GM18861 (cell line): ENCODE measurements at regions not wholly inside any gene's neighbourhood (a gene's known extent, or its start where the extent isn't known, plus 50 kb on each side); places are given as distances from the start of the nearest gene placed in this dataset.
A peak's percentile ranks its signal among the peaks of the same experiment; 100 is the strongest.
"Not testable (repeated sequence)": the region's sequence is repeated elsewhere in the genome, so short reads cannot be mapped to it uniquely, and the experiment has no call there.

ENCODE experiments used
- ATAC-seq: cut with Tn5 transposase; IDR thresholded peaks from one replicate; pipeline ENCODE4 v1.9.1; 2021; ENCODE audit not compliant: unreplicated experiment

DNA sequence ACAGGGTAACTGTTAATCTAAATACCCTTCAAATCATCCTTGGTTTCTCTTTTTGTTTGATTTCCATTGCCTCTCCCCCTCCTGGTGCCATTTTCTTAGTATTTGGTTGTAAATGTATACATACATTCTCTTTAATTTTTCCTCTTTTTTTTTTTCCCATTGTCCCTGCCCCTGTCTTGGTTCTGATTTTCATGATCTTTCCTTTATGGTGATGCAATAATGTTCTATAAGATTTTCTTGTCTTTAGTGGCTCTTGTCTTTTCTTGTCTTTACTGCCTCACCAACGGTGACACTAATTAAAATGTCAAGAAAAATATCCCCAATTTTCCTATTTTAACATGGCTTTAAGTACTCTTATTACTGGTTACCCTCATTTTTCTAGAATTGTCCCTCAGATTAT lies 135.9 kb upstream of the POT1 start:
- no peak for ATAC-seq

GRCh38 chr7:125065001-125065400 lies 135.4 kb upstream of the POT1 start:
- no peak for ATAC-seq

GRCh38 chr7:125061776-125062397 lies 132.3 kb upstream of the POT1 start:
- ATAC-seq, result peak; percentile 71

DNA sequence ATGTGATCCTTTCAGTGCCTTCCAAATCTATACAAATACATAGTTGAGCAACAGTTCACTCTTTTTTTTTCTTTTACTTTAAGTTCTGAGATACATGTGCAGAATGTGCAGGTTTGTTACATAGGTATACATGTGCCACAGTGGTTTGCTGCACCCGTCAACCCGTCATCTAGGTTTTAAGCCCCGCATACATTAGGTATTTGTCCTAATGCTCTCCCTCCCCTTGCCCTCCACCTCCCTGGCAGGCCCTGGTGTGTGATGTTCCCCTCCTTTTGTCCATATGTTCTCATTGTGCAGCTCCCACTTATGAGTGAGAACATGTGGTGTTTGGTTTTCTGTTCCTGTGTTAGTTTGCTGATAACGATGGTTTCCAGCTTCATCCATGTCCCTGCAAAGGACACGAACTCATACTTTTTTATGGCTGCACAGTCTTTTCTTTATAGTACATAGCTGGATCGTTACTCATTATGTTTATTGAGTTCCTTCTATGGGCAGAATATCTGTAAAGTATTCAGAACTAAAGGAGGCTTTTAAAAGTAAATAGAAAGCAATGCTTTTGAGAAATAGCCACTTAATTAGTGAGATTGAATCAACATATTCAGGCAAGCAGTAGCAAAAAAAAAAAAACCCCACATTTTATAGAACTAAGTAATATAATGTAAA lies 131.6 kb upstream of the POT1 start:
- ATAC-seq, result not testable (repeated sequence)

DNA sequence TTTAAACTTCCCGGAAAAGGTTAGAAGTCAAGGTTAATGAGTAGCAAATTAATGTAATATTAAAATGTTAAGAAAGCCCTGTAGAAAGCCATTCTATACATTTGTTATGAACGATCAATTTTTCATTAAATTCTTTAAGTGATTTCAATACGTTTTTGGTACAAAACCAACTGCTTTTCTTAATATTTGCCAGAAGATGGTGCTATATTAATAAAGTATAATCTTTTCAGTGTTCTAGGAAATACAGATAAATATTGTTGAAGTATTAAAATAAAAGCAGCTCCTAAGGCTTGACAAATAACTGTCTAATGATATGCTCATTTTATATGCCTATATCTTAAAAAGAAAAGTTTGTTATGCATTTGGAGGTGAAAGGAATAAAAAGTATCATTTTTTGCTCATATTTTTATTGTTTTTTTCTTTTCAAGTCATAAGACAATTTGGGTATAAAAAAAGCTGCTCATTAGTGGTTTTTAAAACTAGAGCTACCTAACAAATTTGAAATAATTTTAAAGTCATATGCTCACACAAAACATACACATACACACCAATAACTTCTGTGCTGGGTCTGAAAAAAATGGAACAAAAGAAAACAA lies 130.3 kb upstream of the POT1 start:
- no peak for ATAC-seq

GRCh38 chr7:125057963-125058362 lies 128.3 kb upstream of the POT1 start:
- ATAC-seq, result no peak

- no peak for ATAC-seq
Measured at GRCh38 chr7:125055376-125055775, 125.8 kb upstream of the POT1 start.

GRCh38 chr7:125046767-125047166 lies 117.1 kb upstream of the POT1 start:
- no peak for ATAC-seq

- no peak for ATAC-seq
Measured at GRCh38 chr7:125033506-125033905, 103.9 kb upstream of the POT1 start.

DNA sequence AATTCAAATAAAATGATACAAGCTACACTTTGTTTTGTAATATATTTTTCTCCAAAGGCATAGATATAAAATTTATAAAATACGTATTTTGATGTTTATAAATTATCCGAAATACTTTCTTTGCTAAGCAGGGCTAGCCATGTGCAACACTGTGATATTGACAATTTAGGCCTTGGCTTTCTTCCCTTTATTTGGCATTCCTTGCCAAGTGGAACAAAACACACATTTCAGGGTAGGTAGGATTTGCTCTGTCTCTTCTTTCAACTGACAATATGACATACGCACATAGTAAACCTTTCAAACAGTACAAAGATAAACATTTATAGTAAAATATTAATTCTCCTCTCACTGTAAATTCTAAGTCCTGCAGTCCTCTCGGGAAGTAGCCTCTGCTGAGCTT lies 103.3 kb upstream of the POT1 start:
- no peak for ATAC-seq

GRCh38 chr7:125030756-125031387 lies 101.2 kb upstream of the POT1 start:
- ATAC-seq, result no peak

GRCh38 chr7:125025620-125026019 lies 96.0 kb upstream of the POT1 start:
- ATAC-seq, result no peak

GRCh38 chr7:125020801-125021200 lies 91.2 kb upstream of the POT1 start:
- ATAC-seq, result no peak

GRCh38 chr7:125010540-125010939 lies 80.9 kb upstream of the POT1 start:
- ATAC-seq, result no peak

GRCh38 chr7:124996778-124997177 lies 67.2 kb upstream of the POT1 start:
- peak; percentile 72 for ATAC-seq

GRCh38 chr7:124992851-124993562 lies 63.4 kb upstream of the POT1 start:
- ATAC-seq, result no peak

DNA sequence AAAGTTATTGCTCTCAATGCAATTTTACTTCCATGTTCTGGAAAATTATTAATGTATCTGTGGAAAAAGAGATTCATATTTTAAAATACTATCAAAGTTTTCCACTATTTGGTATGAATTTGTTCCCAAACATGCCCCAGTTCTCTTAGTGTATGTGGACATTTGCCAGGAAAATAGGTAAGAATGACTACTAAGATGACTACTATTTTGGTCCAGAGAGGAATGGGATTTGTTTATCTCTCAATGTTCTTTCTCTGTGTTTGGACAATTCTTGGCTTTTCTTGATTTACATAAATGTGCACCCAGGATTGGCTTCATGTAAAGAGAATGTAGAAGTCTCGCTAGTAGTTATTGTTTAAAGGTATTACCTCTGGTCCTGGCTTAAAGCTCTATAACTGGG lies 60.3 kb upstream of the POT1 start:
- ATAC-seq, result no peak
